HepG2 (cell line): ENCODE measurements at regions not wholly inside any gene's neighbourhood (a gene's known extent, or its start where the extent isn't known, plus 50 kb on each side); places are given as distances from the start of the nearest gene placed in this dataset.

Source experiments
- AGO2 ChIP-seq: fragments of 200-400 bp; formaldehyde crosslinking; optimal IDR thresholded peaks from 2 replicates; pipeline ENCODE3; 2017; ENCODE audit warnings: mild to moderate bottlenecking, low read depth, low read length, moderate library complexity
- AKNA ChIP-seq: sonication (generic); formaldehyde crosslinking; IDR thresholded peaks from 2 replicates; pipeline ENCODE4 v1.4.0; 2020; ENCODE audit warnings: missing genetic modification reagents, borderline replicate concordance
- HMG20A ChIP-seq: IDR thresholded peaks from 2 replicates; pipeline ENCODE4 v1.6.1; 2016; ENCODE audit warnings: borderline replicate concordance
- IRF2 ChIP-seq: IDR thresholded peaks from 2 replicates; pipeline ENCODE4 v1.6.1; 2018; ENCODE audit warnings: missing genetic modification reagents, missing compliant biosample characterization
- KMT2A ChIP-seq: sonication (generic); formaldehyde crosslinking; IDR thresholded peaks from 2 replicates; pipeline ENCODE4 v1.4.0; 2020; ENCODE audit warnings: missing genetic modification reagents
- REST ChIP-seq, 2 experiments: IDR thresholded peaks; 2 replicates each; pipeline ENCODE4 v1.6.1; 2011 to 2012; ENCODE audit warnings: low read length in 2 of 2, borderline replicate concordance in 1 of 2, low read depth in 1 of 2, mild to moderate bottlenecking in 1 of 2, moderate library complexity in 1 of 2
- RNF2 ChIP-seq: fragments of 450-650 bp; conservative IDR thresholded peaks from 2 replicates; pipeline ENCODE4 v1.6.1; 2016; ENCODE audit warnings: low read depth
- SMAD9 ChIP-seq: sonication (generic); formaldehyde crosslinking; IDR thresholded peaks from 2 replicates; pipeline ENCODE4 v1.5.1; 2020; ENCODE audit warnings: mild to moderate bottlenecking, missing genetic modification reagents
- TIGD3 ChIP-seq: sonication (generic); formaldehyde crosslinking; IDR thresholded peaks from 2 replicates; pipeline ENCODE4 v1.5.1; 2020; ENCODE audit warnings: mild to moderate bottlenecking, missing genetic modification reagents, borderline replicate concordance
- YEATS2 ChIP-seq: sonication (generic); formaldehyde crosslinking; IDR thresholded peaks from 2 replicates; pipeline ENCODE4 v1.4.0; 2020; ENCODE audit warnings: missing genetic modification reagents, borderline replicate concordance
- ZBTB34 ChIP-seq: sonication (generic); formaldehyde crosslinking; IDR thresholded peaks from 2 replicates; pipeline ENCODE4 v1.8.0; 2022; ENCODE audit warnings: mild to moderate bottlenecking, missing genetic modification reagents
- ZNF138 ChIP-seq: sonication (generic); formaldehyde crosslinking; IDR thresholded peaks from 2 replicates; pipeline ENCODE4 v1.5.0; 2020; ENCODE audit warnings: mild to moderate bottlenecking, low read depth, missing genetic modification reagents
- ZNF335 ChIP-seq: sonication (generic); formaldehyde crosslinking; IDR thresholded peaks from 2 replicates; pipeline ENCODE4 v1.4.0; 2020; ENCODE audit warnings: missing genetic modification reagents
- ZNF33B ChIP-seq: sonication (generic); formaldehyde crosslinking; IDR thresholded peaks from 2 replicates; pipeline ENCODE4 v1.5.1; 2020; ENCODE audit warnings: mild to moderate bottlenecking, missing genetic modification reagents
- ZNF501 ChIP-seq: sonication (generic); formaldehyde crosslinking; IDR thresholded peaks from 2 replicates; pipeline ENCODE4 v1.5.1; 2020; ENCODE audit warnings: mild to moderate bottlenecking, moderate library complexity, missing genetic modification reagents
- ZNF552 ChIP-seq: sonication (generic); formaldehyde crosslinking; IDR thresholded peaks from 2 replicates; pipeline ENCODE4 v1.9.0; 2022; ENCODE audit warnings: missing genetic modification reagents, mild to moderate bottlenecking, borderline replicate concordance
- ZNF557 ChIP-seq: sonication (generic); formaldehyde crosslinking; IDR thresholded peaks from 2 replicates; pipeline ENCODE4 v1.4.0; 2020; ENCODE audit warnings: missing genetic modification reagents
- ZNF569 ChIP-seq: sonication (generic); formaldehyde crosslinking; IDR thresholded peaks from 2 replicates; pipeline ENCODE4 v1.5.0; 2020; ENCODE audit warnings: mild to moderate bottlenecking, missing genetic modification reagents, moderate library complexity, borderline replicate concordance
- ZNF773 ChIP-seq: sonication (generic); formaldehyde crosslinking; IDR thresholded peaks from 2 replicates; pipeline ENCODE4 v1.4.0; 2020; ENCODE audit warnings: missing genetic modification reagents, borderline replicate concordance

GRCh38 chr1:121522061-121522759 lies 337.4 kb downstream of the SRGAP2C start (continued):
- TF ChIP-seq ZNF569, result no peak
- no peak for TF ChIP-seq ZNF138 (CRISPR knock-in tag)
- no peak for TF ChIP-seq ZNF773 (CRISPR knock-in tag)
- peak; percentile 94 for TF ChIP-seq HMG20A (CRISPR knock-in tag)
- no peak for TF ChIP-seq AGO2
- TF ChIP-seq IRF2 (CRISPR knock-in tag), result peak; percentile 77; the same call in 1 of the 2 replicates
- no peak for TF ChIP-seq ZNF501 (CRISPR knock-in tag)
- TF ChIP-seq ZNF557, result peak; percentile 87; the same call in 1 of the 2 replicates
- TF ChIP-seq RNF2, result no peak
- TF ChIP-seq TIGD3 (CRISPR knock-in tag), result no peak
- TF ChIP-seq AKNA (CRISPR knock-in tag), result no peak
- peak; percentile 72; the same call in 1 of the 2 replicates for TF ChIP-seq KMT2A (CRISPR knock-in tag)
- 0 out of 2 replicates have a peak, but pooled peaks have one; percentile 34 for TF ChIP-seq ZNF335 (CRISPR knock-in tag)
- TF ChIP-seq REST (IDR thresholded peaks at IDR 0.05; ENCODE audit: borderline replicate concordance in 1 of 2, low read depth in 1 of 2, low read length in 2 of 2), result no peak
- TF ChIP-seq SMAD9, result no peak
- peak; percentile 47; the same call in 1 of the 2 replicates for TF ChIP-seq YEATS2
- no peak for TF ChIP-seq ZNF552 (CRISPR knock-in tag)
- no peak for TF ChIP-seq ZBTB34
- TF ChIP-seq ZNF33B (CRISPR knock-in tag), result no peak
